A549 (cell line): ENCODE measurements at regions not wholly inside any gene's neighbourhood (a gene's known extent, or its start where the extent isn't known, plus 50 kb on each side); places are given as distances from the start of the nearest gene placed in this dataset.

Experiments used
- BCL3 ChIP-seq: fragments of >200 bp; sonication (Bioruptor Twin); formaldehyde crosslinking; IDR thresholded peaks from 3 replicates; pipeline ENCODE4 v1.6.1; 2016
- BHLHE40 ChIP-seq: IDR thresholded peaks from 2 replicates; pipeline ENCODE4 v1.6.1; 2012; ENCODE audit warnings: low read depth, low read length, inconsistent platforms
- CEBPB ChIP-seq, 2 experiments: fragments of >200 bp in 1 of 2; sonication (Bioruptor Twin) in 1 of 2; formaldehyde crosslinking in 1 of 2; IDR thresholded peaks; 2 replicates each; pipeline ENCODE4 v1.6.1; 2012 to 2016
- CTCF ChIP-seq: fragments of >200 bp; sonication (Bioruptor Twin); formaldehyde crosslinking; IDR thresholded peaks from 3 replicates; pipeline ENCODE4 v1.5.1; 2016
- ESRRA ChIP-seq: fragments of 150-350 bp; IDR thresholded peaks from 2 replicates; pipeline ENCODE4 v1.6.1; 2014; ENCODE audit warnings: mild to moderate bottlenecking, low read length, borderline replicate concordance
- JUNB ChIP-seq: fragments of >200 bp; sonication (Bioruptor Twin); formaldehyde crosslinking; IDR thresholded peaks from 2 replicates; pipeline ENCODE4 v1.6.1; 2016
- MAX ChIP-seq: IDR thresholded peaks from 2 replicates; pipeline ENCODE4 v1.6.1; 2012
- MYC ChIP-seq: IDR thresholded peaks from 2 replicates; pipeline ENCODE4 v1.6.1; 2012; ENCODE audit warnings: mild to moderate bottlenecking, inconsistent platforms, low read length, improper control_type of control experiment, borderline replicate concordance
- PBX3 ChIP-seq: IDR thresholded peaks from 2 replicates; pipeline ENCODE4 v1.6.1; 2012
- POLR2A ChIP-seq: IDR thresholded peaks from 2 replicates; pipeline ENCODE4 v1.6.1; 2012; ENCODE audit warnings: mild to moderate bottlenecking, low read length
- RAD21 ChIP-seq, 2 experiments: fragments of >200 bp in 1 of 2; sonication (Bioruptor Twin) in 1 of 2; formaldehyde crosslinking in 1 of 2; IDR thresholded peaks in 1 of 2; conservative IDR thresholded peaks in 1 of 2; 2 replicates in 1 of 2; 3 replicates in 1 of 2; pipeline ENCODE4 v1.6.1; 2012 to 2018; ENCODE audit warnings: inconsistent platforms in 1 of 2
- REST ChIP-seq: fragments of 200-600 bp; sonication (generic); IDR thresholded peaks from 2 replicates; pipeline ENCODE4 v1.6.1; 2016; ENCODE audit warnings: antibody characterized with exemption, mild to moderate bottlenecking, moderate library complexity
- SMC3 ChIP-seq: fragments of >200 bp; sonication (Bioruptor Twin); formaldehyde crosslinking; IDR thresholded peaks from 3 replicates; pipeline ENCODE4 v1.6.1; 2018; ENCODE audit warnings: inconsistent platforms
- TP53 ChIP-seq: fragments of 250-450 bp; sonication (Bioruptor Pico); IDR thresholded peaks from 2 replicates; pipeline ENCODE4 v1.5.0; 2021; ENCODE audit warnings: mild to moderate bottlenecking, moderate library complexity

- TF ChIP-seq POLR2A = no peak
- TF ChIP-seq CTCF = no peak
- no peak for TF ChIP-seq REST
- TF ChIP-seq BHLHE40 = no peak
- no peak for TF ChIP-seq JUNB
- TF ChIP-seq BCL3 = no peak
- no peak for TF ChIP-seq MYC
- no peak for TF ChIP-seq SMC3
- no peak for TF ChIP-seq CEBPB (IDR thresholded peaks at IDR 0.05)
- no peak for TF ChIP-seq PBX3
- TF ChIP-seq MAX = no peak
- no peak for TF ChIP-seq RAD21 (conservative IDR thresholded peaks at IDR 0.05 in 1 of 2, IDR thresholded peaks at IDR 0.05 in 1 of 2)
- TF ChIP-seq ESRRA = no peak
- TF ChIP-seq TP53 = no peak
Measured at GRCh38 chr7:67440321-67440720, 443.7 kb downstream of the TYW1 start.
